Esophagus squamous epithelium (tissue), 5 donors: ENCODE measurements at regions not wholly inside any gene's neighbourhood (a gene's known extent, or its start where the extent isn't known, plus 50 kb on each side); places are given as distances from the start of the nearest gene placed in this dataset.
A peak's percentile ranks its signal among the peaks of the same experiment; 100 is the strongest.

ENCODE experiments used
- DNase-seq: peaks from one replicate; lab custom pipeline; 2025; lab: John Stamatoyannopoulos, UW
- H3K27ac ChIP-seq, 4 donors: fragments of 200-600 bp; sonication (generic); one replicate each; pipeline ENCODE4 v1.5.1; 2016 to 2019; ENCODE audit warnings: mild to moderate bottlenecking in 1 of 4
- H3K27me3 ChIP-seq, 4 donors: fragments of 200-600 bp; sonication (generic); 1 replicate in 3 of 4; 2 replicates in 1 of 4; pipeline versions ENCODE4 v1.5.1 to v1.6.0; 2017 to 2021; ENCODE audit warnings: antibody characterized with exemption in 1 of 4
- H3K36me3 ChIP-seq, 3 donors: fragments of 200-600 bp; sonication (generic); one replicate each; pipeline ENCODE4 v1.5.1; 2016 to 2019
- H3K4me1 ChIP-seq, 3 donors: fragments of 200-600 bp; sonication (generic); one replicate each; pipeline ENCODE4 v1.5.1; 2017 to 2019
- H3K4me3 ChIP-seq, 4 donors: fragments of 200-600 bp; sonication (generic); 1 replicate in 3 of 4; 2 replicates in 1 of 4; pipeline ENCODE4 v1.5.1; 2016 to 2019; ENCODE audit warnings: mild to moderate bottlenecking in 2 of 4, moderate library complexity in 1 of 4
- H3K9me3 ChIP-seq, 3 donors: fragments of 200-600 bp; sonication (generic); one replicate each; pipeline ENCODE4 v1.5.1; 2016 to 2019
- POLR2A ChIP-seq, 4 donors: fragments of 450-650 bp; IDR thresholded peaks; one replicate each; pipeline ENCODE4 v1.6.1; 2017; ENCODE audit warnings: antibody characterized with exemption in 4 of 4, mild to moderate bottlenecking in 4 of 4, moderate library complexity in 3 of 4
- WGBS, 2 donors: methylation state at CpG; one replicate each; pipeline ENCODE4 v1.1.5; 2018; 5-methylcytosine and 5-hydroxymethylcytosine counted together
- intact Hi-C: fragments of 100-400 bp; cut with DNase I; formaldehyde crosslinking; loops from one replicate; pipeline ENCODE4 v1.15.0; 2022
- TF ChIP-seq, protein P1 (sequence below), 6 experiments: fragments of 450-650 bp in 4 of 6; fragments of 200-600 bp in 2 of 6; sonication (generic) in 2 of 6; IDR thresholded peaks; one replicate each; pipeline ENCODE4 v1.5.1; 2016 to 2019; ENCODE audit warnings: antibody characterized with exemption in 6 of 6, mild to moderate bottlenecking in 4 of 6, moderate library complexity in 4 of 6
- donor health status: DM: yes; HTN: yes; CAD: no.

GRCh38 chr9:78866207-78867132 lies 569.5 kb downstream of the PSAT1 start:
- intact Hi-C loops: no loop called here
- Histone ChIP-seq H3K27ac (no peak overlapping the region), H3K4me3 (no peak overlapping the region), H3K27me3 (no peaks in the 10 kb centered on the region), H3K9me3 (no peaks in the 10 kb centered on the region), H3K4me1 (peaks cover 0 to 5% (median 0%) of the 10 kb centered on the region in 3 donors), H3K36me3 (no peaks in the 10 kb centered on the region)
- WGBS, 2 donors: 45 to 55% methylated on average over 6 of the region's 6 CpGs
- TF ChIP-seq, protein P1, sequence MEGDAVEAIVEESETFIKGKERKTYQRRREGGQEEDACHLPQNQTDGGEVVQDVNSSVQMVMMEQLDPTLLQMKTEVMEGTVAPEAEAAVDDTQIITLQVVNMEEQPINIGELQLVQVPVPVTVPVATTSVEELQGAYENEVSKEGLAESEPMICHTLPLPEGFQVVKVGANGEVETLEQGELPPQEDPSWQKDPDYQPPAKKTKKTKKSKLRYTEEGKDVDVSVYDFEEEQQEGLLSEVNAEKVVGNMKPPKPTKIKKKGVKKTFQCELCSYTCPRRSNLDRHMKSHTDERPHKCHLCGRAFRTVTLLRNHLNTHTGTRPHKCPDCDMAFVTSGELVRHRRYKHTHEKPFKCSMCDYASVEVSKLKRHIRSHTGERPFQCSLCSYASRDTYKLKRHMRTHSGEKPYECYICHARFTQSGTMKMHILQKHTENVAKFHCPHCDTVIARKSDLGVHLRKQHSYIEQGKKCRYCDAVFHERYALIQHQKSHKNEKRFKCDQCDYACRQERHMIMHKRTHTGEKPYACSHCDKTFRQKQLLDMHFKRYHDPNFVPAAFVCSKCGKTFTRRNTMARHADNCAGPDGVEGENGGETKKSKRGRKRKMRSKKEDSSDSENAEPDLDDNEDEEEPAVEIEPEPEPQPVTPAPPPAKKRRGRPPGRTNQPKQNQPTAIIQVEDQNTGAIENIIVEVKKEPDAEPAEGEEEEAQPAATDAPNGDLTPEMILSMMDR (IDR thresholded peaks at IDR 0.05): no peak
- no peak for TF ChIP-seq POLR2A (IDR thresholded peaks at IDR 0.05)
- DNase-seq: no peak

DNA sequence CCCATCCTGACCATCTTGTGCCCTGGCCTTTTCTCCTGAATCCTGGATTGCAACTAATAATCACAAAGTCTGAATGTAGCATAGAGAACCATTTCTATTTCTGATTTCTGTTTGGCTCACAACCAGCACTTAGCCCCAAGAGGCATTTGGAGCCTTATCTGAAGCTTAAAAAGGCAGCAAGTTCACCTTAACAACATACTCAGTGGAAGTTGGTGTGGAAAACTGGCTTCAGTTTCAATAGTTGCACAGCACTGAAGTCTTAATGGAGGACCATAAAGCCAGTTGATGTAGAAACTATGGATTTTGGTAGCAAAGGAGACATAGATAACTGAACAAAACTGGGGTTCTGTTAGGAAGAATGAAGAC lies 574.1 kb downstream of the PSAT1 start:
- Histone ChIP-seq H3K4me1 (peaks cover 0 to 5% (median 0%) of the 10 kb centered on the region in 3 donors), H3K9me3 (no peaks in the 10 kb centered on the region), H3K36me3 (no peaks in the 10 kb centered on the region), H3K27ac (no peak overlapping the region), H3K27me3 (no peaks in the 10 kb centered on the region), H3K4me3 (no peak overlapping the region)
- DNase-seq: no peak
- intact Hi-C loops: no loop called here
- TF ChIP-seq, protein P1 (IDR thresholded peaks at IDR 0.05): no peak
- TF ChIP-seq POLR2A (IDR thresholded peaks at IDR 0.05): no peak

DNA sequence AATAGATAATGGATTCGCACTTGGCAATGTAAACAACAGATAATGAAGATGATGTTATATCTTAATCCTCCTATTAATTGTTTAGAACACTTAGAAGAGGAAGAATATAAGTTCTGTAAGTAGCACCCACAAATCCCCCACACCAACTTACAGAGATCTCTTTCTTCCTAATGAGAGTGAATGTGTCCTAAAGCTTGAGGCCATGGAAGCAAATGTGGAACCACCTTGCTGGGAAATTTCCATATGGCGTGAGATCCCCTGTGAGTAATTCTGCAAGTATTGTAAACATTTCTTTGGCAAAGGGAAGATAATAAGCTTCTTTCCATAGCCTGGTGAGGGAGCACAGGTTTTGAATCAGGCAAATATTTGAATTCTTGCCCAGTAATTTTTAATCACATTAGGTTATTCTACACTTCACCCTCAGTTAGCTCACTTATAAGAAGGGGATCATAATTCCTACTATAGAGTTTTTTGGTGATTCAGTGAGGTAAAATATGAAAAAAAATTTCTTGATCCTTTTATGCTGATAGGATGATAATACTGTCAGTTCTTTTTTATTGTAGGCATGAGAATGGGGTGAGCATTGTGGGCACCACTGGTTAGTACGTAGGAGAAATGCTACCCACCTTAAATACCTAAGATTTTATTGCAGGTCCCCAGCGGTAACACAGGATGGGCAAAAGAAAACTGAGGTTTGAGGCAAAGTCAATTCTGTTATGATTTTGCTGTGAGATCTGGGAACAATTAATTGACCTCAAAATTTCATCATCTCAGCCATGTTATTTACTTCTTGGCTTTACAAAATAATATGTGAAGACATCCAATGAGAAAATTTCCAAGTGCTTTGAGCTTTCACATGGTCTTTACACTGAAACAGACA lies 574.8 kb downstream of the PSAT1 start:
- Histone ChIP-seq H3K9me3 (no peaks in the 10 kb centered on the region), H3K4me1 (peaks cover 0 to 5% (median 0%) of the 10 kb centered on the region in 3 donors), H3K27ac (peak overlapping the region in 1 of 4 donors; percentile 56), H3K4me3 (no peak overlapping the region), H3K36me3 (no peaks in the 10 kb centered on the region), H3K27me3 (no peaks in the 10 kb centered on the region)
- intact Hi-C loops: no loop called here
- 60 to 67% methylated on average over 4 of the region's 4 CpGs for WGBS, 2 donors
- no peak for TF ChIP-seq POLR2A (IDR thresholded peaks at IDR 0.05)
- TF ChIP-seq, protein P1 (IDR thresholded peaks at IDR 0.05): no peak
- no peak for DNase-seq

- no peak overlapping the region for H3K27ac ChIP-seq
- intact Hi-C loops: no loop called here
- no peaks in the 10 kb centered on the region for H3K36me3 ChIP-seq
- TF ChIP-seq, protein P1 (IDR thresholded peaks at IDR 0.05): no peak
- TF ChIP-seq POLR2A (IDR thresholded peaks at IDR 0.05): no peak
- H3K9me3 ChIP-seq: no peaks in the 10 kb centered on the region
- H3K4me1 ChIP-seq: peaks cover 0 to 5% (median 0%) of the 10 kb centered on the region in 3 donors
- H3K4me3 ChIP-seq: no peak overlapping the region
- WGBS, 2 donors: 94 to 100% methylated on average over 2 of the region's 2 CpGs
- DNase-seq: no peak
- no peaks in the 10 kb centered on the region for H3K27me3 ChIP-seq
These were observed 577.1 kb downstream of the PSAT1 start for GRCh38 chr9:78874061-78874460.
